ACHN (cell line): ENCODE measurements at regions not wholly inside any gene's neighbourhood (a gene's known extent, or its start where the extent isn't known, plus 50 kb on each side); places are given as distances from the start of the nearest gene placed in this dataset.

Experiments
- DNase-seq: peaks from one replicate; pipeline ENCODE4 v3.0.0-alpha.2; 2015
- in situ Hi-C: cut with HindIII; loops from 2 replicates; pipeline ENCODE4 v1.10.0; 2017; ENCODE audit warnings: low sequenced_read_pairs, low pct_ligation_motif_present, low pct_unique_long_range_greater_than_20kb

GRCh38 chr20:52828199-52828598 lies 144.0 kb upstream of the TSHZ2 start:
- no peak for DNase-seq
- in situ Hi-C loops, result no loop called here

- in situ Hi-C loops, result no loop called here
Observed at GRCh38 chr20:52826722-52827121, 145.4 kb upstream of the TSHZ2 start.

GRCh38 chr20:52826321-52826720 lies 145.8 kb upstream of the TSHZ2 start:
- in situ Hi-C loops, result no loop called here
- DNase-seq, result no peak

More at GRCh38 chr20:52826722-52827121, 145.4 kb upstream of the TSHZ2 start:
- no peak for DNase-seq

- DNase-seq, result no peak
- in situ Hi-C loops, result no loop called here
Observed at GRCh38 chr20:52824494-52825216, 147.5 kb upstream of the TSHZ2 start.

- in situ Hi-C loops, result no loop called here
- DNase-seq, result no peak
Observed at GRCh38 chr20:52823303-52823702, 148.9 kb upstream of the TSHZ2 start.

GRCh38 chr20:52820641-52821292 lies 151.4 kb upstream of the TSHZ2 start:
- in situ Hi-C loops, result no loop called here
- no peak for DNase-seq

GRCh38 chr20:52818491-52818890 lies 153.7 kb upstream of the TSHZ2 start:
- in situ Hi-C loops, result no loop called here
- DNase-seq, result no peak

GRCh38 chr20:52817981-52818380 lies 154.2 kb upstream of the TSHZ2 start:
- no peak for DNase-seq
- in situ Hi-C loops, result no loop called here

GRCh38 chr20:52817511-52817910 lies 154.6 kb upstream of the TSHZ2 start:
- in situ Hi-C loops, result no loop called here

GRCh38 chr20:52814371-52814770 lies 157.8 kb upstream of the TSHZ2 start:
- in situ Hi-C loops, result no loop called here
- no peak for DNase-seq

More at GRCh38 chr20:52817511-52817910, 154.6 kb upstream of the TSHZ2 start:
- DNase-seq, result no peak

- in situ Hi-C loops, result no loop called here
- DNase-seq, result peak; percentile 1
Observed at GRCh38 chr20:52812231-52812847, 159.8 kb upstream of the TSHZ2 start.

GRCh38 chr20:52809003-52809402 lies 163.2 kb upstream of the TSHZ2 start:
- DNase-seq, result no peak
- in situ Hi-C loops, result no loop called here

GRCh38 chr20:52806918-52807317 lies 165.2 kb upstream of the TSHZ2 start:
- in situ Hi-C loops, result no loop called here
- no peak for DNase-seq

- DNase-seq, result no peak
- in situ Hi-C loops, result no loop called here
Observed at GRCh38 chr20:52805843-52806242, 166.3 kb upstream of the TSHZ2 start.

GRCh38 chr20:52805296-52805571 lies 166.9 kb upstream of the TSHZ2 start:
- no peak for DNase-seq
- in situ Hi-C loops, result no loop called here

- DNase-seq, result no peak
- in situ Hi-C loops, result no loop called here
Observed at GRCh38 chr20:52804497-52805295, 167.5 kb upstream of the TSHZ2 start.

- DNase-seq, result no peak
- in situ Hi-C loops, result no loop called here
Observed at GRCh38 chr20:52801628-52802006, 170.5 kb upstream of the TSHZ2 start.

- in situ Hi-C loops, result no loop called here
- no peak for DNase-seq
Observed at GRCh38 chr20:52800734-52801627, 171.2 kb upstream of the TSHZ2 start.
